Testis (tissue), 2 donors: ENCODE measurements at regions not wholly inside any gene's neighbourhood (a gene's known extent, or its start where the extent isn't known, plus 50 kb on each side); places are given as distances from the start of the nearest gene placed in this dataset.

ENCODE experiments used
- CTCF ChIP-seq, 3 experiments: fragments of 450-650 bp in 2 of 3; fragments of 200-600 bp in 1 of 3; sonication (generic) in 1 of 3; IDR thresholded peaks; one replicate each; pipeline ENCODE4 v1.5.1; 2016 to 2019; ENCODE audit warnings: antibody characterized with exemption in 3 of 3, mild to moderate bottlenecking in 2 of 3, moderate library complexity in 1 of 3
- POLR2A ChIP-seq: fragments of 450-650 bp; IDR thresholded peaks from one replicate; pipeline ENCODE4 v1.6.1; 2017; ENCODE audit warnings: antibody characterized with exemption, mild to moderate bottlenecking, moderate library complexity

DNA sequence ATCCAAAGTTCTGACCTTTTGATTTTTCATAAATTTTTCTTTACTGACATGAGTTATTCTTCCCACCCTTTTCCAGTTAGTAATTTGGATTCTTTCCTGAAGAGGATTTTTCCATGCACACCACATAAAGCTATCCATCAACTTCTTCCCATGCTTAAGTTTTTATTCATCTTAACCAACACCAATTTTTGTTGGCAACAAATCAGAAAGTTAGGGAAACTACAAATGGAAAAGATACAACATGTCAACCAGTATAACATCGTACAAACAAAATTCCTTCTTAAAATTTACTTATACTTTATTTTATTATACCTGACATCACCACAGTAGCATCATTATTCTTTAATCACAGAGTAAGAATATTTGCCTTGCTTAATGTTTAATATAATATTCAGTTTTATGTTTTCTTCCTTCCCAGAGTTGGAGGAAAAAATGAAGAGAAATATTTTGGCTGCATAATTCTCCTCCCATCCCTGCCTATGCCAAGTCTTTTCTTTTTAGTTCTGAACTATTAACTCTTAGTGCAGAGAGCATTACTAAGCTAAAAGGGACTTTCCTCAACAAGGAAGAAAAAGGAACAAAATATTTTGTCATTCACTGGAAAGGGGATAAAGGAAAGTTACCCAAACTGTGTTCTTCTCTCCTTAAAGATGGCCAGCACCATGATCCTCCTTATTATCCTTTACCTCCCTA lies 67.5 kb upstream of the MEOX2 start:
- no peak for TF ChIP-seq CTCF (IDR thresholded peaks at IDR 0.05)
- no peak for TF ChIP-seq POLR2A
